Nephron (organoid): ENCODE measurements at regions not wholly inside any gene's neighbourhood (a gene's known extent, or its start where the extent isn't known, plus 50 kb on each side); places are given as distances from the start of the nearest gene placed in this dataset.

ENCODE experiments used
- H3K27ac Mint-ChIP-seq, 3 experiments: 2 replicates each; pipeline ENCODE4 v1.8.0; 2020; ENCODE audit warnings: mixed read lengths in 3 of 3, mild to moderate bottlenecking in 2 of 3, moderate library complexity in 1 of 3
- H3K27me3 Mint-ChIP-seq: 2 replicates; pipeline ENCODE4 v1.8.0; 2021; ENCODE audit warnings: low read depth, mild to moderate bottlenecking, moderate library complexity, mixed read lengths
- H3K36me3 Mint-ChIP-seq: 2 replicates; pipeline ENCODE4 v1.8.0; 2020; ENCODE audit warnings: low read depth, mixed read lengths
- H3K4me1 Mint-ChIP-seq: 2 replicates; pipeline ENCODE4 v1.8.0; 2020; ENCODE audit warnings: mixed read lengths
- H3K4me3 Mint-ChIP-seq, 3 experiments: 2 replicates each; pipeline ENCODE4 v1.8.0; 2020; ENCODE audit warnings: mild to moderate bottlenecking in 3 of 3, mixed read lengths in 3 of 3, moderate library complexity in 2 of 3
- H3K9me3 Mint-ChIP-seq: 2 replicates; pipeline ENCODE4 v1.8.0; 2020; ENCODE audit warnings: mixed read lengths
- TF ChIP-seq, protein P1 (sequence below), 3 experiments: fragments of 200-600 bp; sonication (generic); IDR thresholded peaks; one replicate each; pipeline ENCODE4 v1.5.0; 2021; ENCODE audit warnings: antibody characterized with exemption in 3 of 3; ENCODE audit not compliant: unreplicated experiment in 3 of 3

DNA sequence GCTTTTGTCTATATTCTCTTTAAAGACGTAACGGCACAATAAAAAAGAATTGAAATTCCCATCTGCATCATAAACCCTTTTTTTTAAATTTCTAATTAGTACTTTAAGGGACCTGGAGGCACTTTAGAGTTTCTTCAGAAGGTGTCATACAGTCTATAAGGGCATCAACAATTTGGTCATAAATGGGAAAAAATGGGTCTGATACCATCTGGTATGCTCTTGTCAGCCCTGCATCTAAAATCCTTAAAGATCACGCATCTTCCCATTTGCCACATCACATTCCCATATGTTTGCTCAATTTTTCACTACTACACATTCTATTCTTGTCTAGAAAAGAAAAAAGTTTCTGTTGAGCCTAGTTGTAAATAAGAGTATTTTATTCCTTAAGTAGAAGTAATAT, 53.8 kb downstream of the COX7C start:
- no peaks in the 10 kb centered on the region for H3K4me1 Mint-ChIP-seq
- no peak overlapping the region for H3K27ac Mint-ChIP-seq
- H3K36me3 Mint-ChIP-seq = no peaks in the 10 kb centered on the region
- TF ChIP-seq, protein P1, sequence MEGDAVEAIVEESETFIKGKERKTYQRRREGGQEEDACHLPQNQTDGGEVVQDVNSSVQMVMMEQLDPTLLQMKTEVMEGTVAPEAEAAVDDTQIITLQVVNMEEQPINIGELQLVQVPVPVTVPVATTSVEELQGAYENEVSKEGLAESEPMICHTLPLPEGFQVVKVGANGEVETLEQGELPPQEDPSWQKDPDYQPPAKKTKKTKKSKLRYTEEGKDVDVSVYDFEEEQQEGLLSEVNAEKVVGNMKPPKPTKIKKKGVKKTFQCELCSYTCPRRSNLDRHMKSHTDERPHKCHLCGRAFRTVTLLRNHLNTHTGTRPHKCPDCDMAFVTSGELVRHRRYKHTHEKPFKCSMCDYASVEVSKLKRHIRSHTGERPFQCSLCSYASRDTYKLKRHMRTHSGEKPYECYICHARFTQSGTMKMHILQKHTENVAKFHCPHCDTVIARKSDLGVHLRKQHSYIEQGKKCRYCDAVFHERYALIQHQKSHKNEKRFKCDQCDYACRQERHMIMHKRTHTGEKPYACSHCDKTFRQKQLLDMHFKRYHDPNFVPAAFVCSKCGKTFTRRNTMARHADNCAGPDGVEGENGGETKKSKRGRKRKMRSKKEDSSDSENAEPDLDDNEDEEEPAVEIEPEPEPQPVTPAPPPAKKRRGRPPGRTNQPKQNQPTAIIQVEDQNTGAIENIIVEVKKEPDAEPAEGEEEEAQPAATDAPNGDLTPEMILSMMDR (IDR thresholded peaks at IDR 0.05; ENCODE audit: unreplicated experiment in 3 of 3) = no peak
- H3K9me3 Mint-ChIP-seq = no peaks in the 10 kb centered on the region
- no peak overlapping the region for H3K4me3 Mint-ChIP-seq
- no peaks in the 10 kb centered on the region for H3K27me3 Mint-ChIP-seq

DNA sequence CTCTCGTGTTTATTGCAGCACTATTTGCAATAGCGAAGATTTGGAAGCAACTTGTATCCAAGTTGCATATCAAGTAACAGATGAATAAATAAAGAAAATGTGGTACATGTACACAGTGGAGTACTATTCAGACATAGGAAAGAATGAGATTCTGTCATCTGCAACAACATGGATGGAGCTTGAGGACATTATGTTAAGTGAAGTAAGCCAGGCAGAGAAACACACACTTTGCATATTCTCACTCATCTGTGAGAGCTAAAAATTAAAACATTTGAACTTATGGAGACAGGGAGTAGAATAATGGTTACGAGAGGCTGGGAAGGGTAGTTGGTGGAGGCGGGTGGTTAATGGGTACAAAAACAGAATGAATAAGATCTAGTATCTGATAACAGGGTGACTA, 56.3 kb downstream of the COX7C start:
- no peaks in the 10 kb centered on the region for H3K9me3 Mint-ChIP-seq
- H3K27ac Mint-ChIP-seq = no peak overlapping the region
- no peaks in the 10 kb centered on the region for H3K27me3 Mint-ChIP-seq
- no peaks in the 10 kb centered on the region for H3K36me3 Mint-ChIP-seq
- no peak overlapping the region for H3K4me3 Mint-ChIP-seq
- no peaks in the 10 kb centered on the region for H3K4me1 Mint-ChIP-seq
- TF ChIP-seq, protein P1 (IDR thresholded peaks at IDR 0.05; ENCODE audit: unreplicated experiment in 3 of 3) = no peak

DNA sequence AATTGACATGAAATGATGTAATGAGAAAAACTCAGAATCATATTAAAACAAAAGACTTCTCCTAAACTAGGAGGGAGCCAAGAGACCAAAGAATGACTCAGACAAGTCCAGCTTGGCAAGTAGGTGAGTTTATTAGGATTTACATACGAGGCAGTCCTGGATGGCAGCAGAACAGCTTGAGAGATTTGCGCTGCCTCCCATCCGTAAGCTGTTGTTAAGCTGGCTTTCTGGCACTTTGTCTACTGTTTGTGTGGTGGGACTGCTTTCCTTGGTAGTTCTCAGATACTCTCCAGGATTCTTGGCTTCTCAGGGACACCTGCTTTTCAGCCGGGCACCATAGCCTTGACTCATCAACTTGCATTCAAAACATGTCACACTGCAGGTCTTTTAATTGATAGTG, 57.6 kb downstream of the COX7C start:
- Mint-ChIP-seq H3K9me3 (no peaks in the 10 kb centered on the region), H3K27ac (no peak overlapping the region), H3K4me1 (peaks cover 8% of the 10 kb centered on the region), H3K36me3 (no peaks in the 10 kb centered on the region), H3K27me3 (no peaks in the 10 kb centered on the region), H3K4me3 (no peak overlapping the region)
- TF ChIP-seq, protein P1 (IDR thresholded peaks at IDR 0.05; ENCODE audit: unreplicated experiment in 3 of 3) = no peak

DNA sequence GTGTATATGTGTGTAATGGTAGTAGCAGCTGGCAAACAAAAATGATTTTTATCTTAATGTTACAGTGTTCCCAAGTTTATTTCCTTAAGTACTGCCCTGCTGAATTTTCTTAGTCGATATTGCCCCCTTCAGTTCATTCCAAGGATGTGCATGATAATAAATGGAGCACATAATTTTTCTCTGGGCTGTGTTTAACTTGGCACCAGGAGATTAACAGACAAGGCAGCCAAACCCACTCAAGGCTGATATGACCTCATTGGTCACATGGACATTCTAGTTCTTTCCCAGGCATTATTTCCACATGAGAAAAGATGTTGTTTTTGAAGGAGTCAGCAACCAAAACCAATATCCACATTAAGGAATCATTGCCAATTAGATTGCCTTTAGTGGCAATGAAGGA, 61.8 kb downstream of the COX7C start:
- H3K9me3 Mint-ChIP-seq = no peaks in the 10 kb centered on the region
- no peaks in the 10 kb centered on the region for H3K36me3 Mint-ChIP-seq
- peak overlapping the region; percentile 13 to 55 (median 20) for H3K27ac Mint-ChIP-seq
- TF ChIP-seq, protein P1 (IDR thresholded peaks at IDR 0.05; ENCODE audit: unreplicated experiment in 3 of 3) = peak; percentile 55 to 67 (median 55)
- H3K4me1 Mint-ChIP-seq = peaks cover 8% of the 10 kb centered on the region
- H3K27me3 Mint-ChIP-seq = no peaks in the 10 kb centered on the region
- no peak overlapping the region for H3K4me3 Mint-ChIP-seq

DNA sequence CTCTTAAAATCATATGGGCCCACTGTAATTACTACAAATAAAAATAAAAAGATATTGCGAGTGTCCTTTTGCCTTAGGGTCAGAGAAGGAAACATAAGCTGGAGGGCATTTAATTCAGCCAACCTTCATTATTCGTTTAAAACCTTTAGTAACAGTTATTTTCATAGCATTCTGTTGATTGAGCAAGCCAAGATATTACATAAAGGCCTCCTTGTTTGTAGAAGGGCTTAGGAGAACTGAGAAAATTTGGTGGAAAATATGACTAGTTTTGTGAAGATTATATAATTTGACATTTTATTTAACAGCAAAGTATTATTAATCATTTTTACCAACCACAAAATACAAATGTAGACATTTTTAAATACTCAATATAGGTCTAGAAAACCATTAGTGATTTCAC, 62.2 kb downstream of the COX7C start:
- peak overlapping the region; percentile 13 to 55 (median 20) for H3K27ac Mint-ChIP-seq
- peaks cover 8% of the 10 kb centered on the region for H3K4me1 Mint-ChIP-seq
- H3K27me3 Mint-ChIP-seq = no peaks in the 10 kb centered on the region
- no peaks in the 10 kb centered on the region for H3K36me3 Mint-ChIP-seq
- H3K4me3 Mint-ChIP-seq = no peak overlapping the region
- no peaks in the 10 kb centered on the region for H3K9me3 Mint-ChIP-seq
- TF ChIP-seq, protein P1 (IDR thresholded peaks at IDR 0.05; ENCODE audit: unreplicated experiment in 3 of 3) = no peak

DNA sequence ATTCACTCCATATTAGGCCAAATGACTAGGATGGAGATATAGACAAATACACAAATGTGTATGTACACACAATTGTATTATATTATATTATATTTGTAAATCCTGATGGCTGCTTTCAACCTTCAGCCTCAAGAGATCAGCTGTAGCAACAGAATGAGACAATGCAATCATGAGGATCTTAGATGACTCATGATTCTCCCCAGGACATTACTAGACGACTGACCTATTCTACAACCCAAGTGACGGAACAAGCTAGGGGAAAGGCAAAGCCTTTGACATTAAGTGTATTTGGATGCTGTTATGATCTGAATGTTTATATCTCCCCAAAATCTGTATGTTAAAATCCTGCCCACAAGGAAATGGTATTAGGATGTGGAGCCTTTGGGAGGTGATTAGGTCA, 66.5 kb downstream of the COX7C start:
- Mint-ChIP-seq H3K4me1 (peaks cover 7% of the 10 kb centered on the region), H3K27me3 (no peaks in the 10 kb centered on the region), H3K4me3 (no peak overlapping the region), H3K36me3 (no peaks in the 10 kb centered on the region), H3K27ac (no peak overlapping the region), H3K9me3 (no peaks in the 10 kb centered on the region)
- TF ChIP-seq, protein P1 (IDR thresholded peaks at IDR 0.05; ENCODE audit: unreplicated experiment in 3 of 3) = no peak
